NT2/D1 (cell line): ENCODE measurements at regions not wholly inside any gene's neighbourhood (a gene's known extent, or its start where the extent isn't known, plus 50 kb on each side); places are given as distances from the start of the nearest gene placed in this dataset.

ENCODE experiments used
- SUZ12 ChIP-seq: IDR thresholded peaks from 2 replicates; pipeline ENCODE4 v1.6.1; 2011; ENCODE audit not compliant: insufficient read length, insufficient read depth; ENCODE audit errors: extremely low read depth
- YY1 ChIP-seq: IDR thresholded peaks from 2 replicates; pipeline ENCODE4 v1.6.1; 2011; ENCODE audit not compliant: insufficient read length, insufficient read depth
- ZNF274 ChIP-seq: IDR thresholded peaks from 2 replicates; pipeline ENCODE4 v1.6.1; 2011; ENCODE audit warnings: mild to moderate bottlenecking, low read depth, low read length

- TF ChIP-seq SUZ12 (no peak), YY1 (no peak), ZNF274 (no peak)
Measured at GRCh38 chr19:13640611-13641010, 123.7 kb upstream of the MRI1 start.
